Testis (tissue), 2 donors: ENCODE measurements at regions not wholly inside any gene's neighbourhood (a gene's known extent, or its start where the extent isn't known, plus 50 kb on each side); places are given as distances from the start of the nearest gene placed in this dataset.

ENCODE experiments used
- CTCF ChIP-seq, 3 experiments: fragments of 450-650 bp in 2 of 3; fragments of 200-600 bp in 1 of 3; sonication (generic) in 1 of 3; IDR thresholded peaks; one replicate each; pipeline ENCODE4 v1.5.1; 2016 to 2019; ENCODE audit warnings: antibody characterized with exemption in 3 of 3, mild to moderate bottlenecking in 2 of 3, moderate library complexity in 1 of 3
- POLR2A ChIP-seq: fragments of 450-650 bp; IDR thresholded peaks from one replicate; pipeline ENCODE4 v1.6.1; 2017; ENCODE audit warnings: antibody characterized with exemption, mild to moderate bottlenecking, moderate library complexity

DNA sequence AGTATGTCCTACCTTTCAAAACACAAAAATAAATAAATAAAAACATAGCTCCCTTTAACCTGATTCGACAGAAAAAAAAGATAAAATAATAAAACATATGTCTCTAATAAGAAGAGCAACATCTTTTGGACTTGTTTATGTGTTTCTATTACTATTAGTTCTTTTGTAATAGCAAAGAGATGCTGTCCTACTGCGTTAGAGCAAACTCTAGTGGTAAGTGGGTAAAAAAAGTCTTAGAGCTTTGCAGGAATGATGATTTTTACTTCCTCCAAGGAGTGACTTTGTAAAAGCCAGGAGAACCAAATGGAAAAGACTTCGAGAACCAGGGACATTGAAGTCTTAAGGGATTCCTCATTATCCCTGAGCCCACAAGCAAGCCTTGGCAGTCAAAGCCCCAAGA is 450.1 kb downstream of the METTL4 start:
- TF ChIP-seq CTCF (IDR thresholded peaks at IDR 0.05) (no peak), POLR2A (no peak)
